ENCODE measurements at regions not wholly inside any gene's neighbourhood (a gene's known extent, or its start where the extent isn't known, plus 50 kb on each side); places are given as distances from the start of the nearest gene placed in this dataset.

GRCh38 chr4:37124800-37125199 is 119.7 kb upstream of the NWD2 start:
- no peak for DNase-seq

- DNase-seq, result no peak
Observed at GRCh38 chr4:37126051-37126450, 118.5 kb upstream of the NWD2 start.

- no peak for DNase-seq
Observed at GRCh38 chr4:37130465-37130864, 114.1 kb upstream of the NWD2 start.

- peak in 1 of 5 experiments; percentile 1 for DNase-seq
Observed at GRCh38 chr4:37132351-37132974, 112.1 kb upstream of the NWD2 start.

GRCh38 chr4:37132975-37133360 is 111.6 kb upstream of the NWD2 start:
- DNase-seq, result no peak

GRCh38 chr4:37138019-37138653 is 106.4 kb upstream of the NWD2 start:
- no peak for DNase-seq

GRCh38 chr4:37138789-37139188 is 105.8 kb upstream of the NWD2 start:
- DNase-seq, result no peak

GRCh38 chr4:37139987-37140386 is 104.6 kb upstream of the NWD2 start:
- no peak for DNase-seq

GRCh38 chr4:37146260-37146659 is 98.3 kb upstream of the NWD2 start:
- no peak for DNase-seq

- no peak for DNase-seq
Observed at GRCh38 chr4:37157476-37158167, 86.9 kb upstream of the NWD2 start.

GRCh38 chr4:37160653-37161052 is 83.9 kb upstream of the NWD2 start:
- no peak for DNase-seq

GRCh38 chr4:37165844-37166243 is 78.7 kb upstream of the NWD2 start:
- no peak for DNase-seq

GRCh38 chr4:37169956-37170355 is 74.6 kb upstream of the NWD2 start:
- no peak for DNase-seq

- DNase-seq, result no peak
Observed at GRCh38 chr4:37188100-37188499, 56.4 kb upstream of the NWD2 start.
